ENCODE measurements at regions not wholly inside any gene's neighbourhood (a gene's known extent, or its start where the extent isn't known, plus 50 kb on each side); places are given as distances from the start of the nearest gene placed in this dataset.
A peak's percentile ranks its signal among the peaks of the same experiment; 100 is the strongest.

DNA sequence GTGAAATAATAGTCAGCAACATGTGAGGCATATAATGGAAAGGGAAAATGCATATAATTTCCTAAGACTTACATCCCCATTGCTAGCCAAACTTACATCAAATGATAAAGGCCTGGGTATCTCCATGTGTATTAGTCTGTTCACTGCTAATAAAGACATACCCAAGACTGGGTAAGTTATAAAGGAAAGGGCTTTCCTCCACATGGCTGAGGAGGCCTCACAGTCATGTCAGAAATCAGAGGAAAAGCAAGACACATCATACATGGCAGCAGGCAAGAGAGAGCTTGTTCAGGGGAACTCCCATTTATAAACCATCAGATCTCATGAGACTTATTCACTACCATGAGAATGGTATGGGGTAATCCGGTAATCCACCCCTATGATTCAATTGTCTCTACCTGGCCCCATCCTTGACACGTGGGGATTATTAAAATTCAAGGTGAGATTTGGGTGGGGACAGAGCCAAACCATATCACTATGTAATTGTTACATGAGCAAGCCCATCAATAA, 161.5 kb upstream of the SAMSN1 start:
- TF ChIP-seq TAF1 (IDR thresholded peaks at IDR 0.05; ENCODE audit: borderline replicate concordance, low read depth, low read length), result no peak
- no peak for TF ChIP-seq POLR2A (IDR thresholded peaks at IDR 0.05; ENCODE audit: low read depth, low read length)
- TF ChIP-seq POLR2AphosphoS5 (IDR thresholded peaks at IDR 0.05; ENCODE audit: low read depth, low read length), result no peak
- DNase-seq (ENCODE audit: insufficient read length) (no peak), FAIRE-seq (peak; percentile 61)

DNA sequence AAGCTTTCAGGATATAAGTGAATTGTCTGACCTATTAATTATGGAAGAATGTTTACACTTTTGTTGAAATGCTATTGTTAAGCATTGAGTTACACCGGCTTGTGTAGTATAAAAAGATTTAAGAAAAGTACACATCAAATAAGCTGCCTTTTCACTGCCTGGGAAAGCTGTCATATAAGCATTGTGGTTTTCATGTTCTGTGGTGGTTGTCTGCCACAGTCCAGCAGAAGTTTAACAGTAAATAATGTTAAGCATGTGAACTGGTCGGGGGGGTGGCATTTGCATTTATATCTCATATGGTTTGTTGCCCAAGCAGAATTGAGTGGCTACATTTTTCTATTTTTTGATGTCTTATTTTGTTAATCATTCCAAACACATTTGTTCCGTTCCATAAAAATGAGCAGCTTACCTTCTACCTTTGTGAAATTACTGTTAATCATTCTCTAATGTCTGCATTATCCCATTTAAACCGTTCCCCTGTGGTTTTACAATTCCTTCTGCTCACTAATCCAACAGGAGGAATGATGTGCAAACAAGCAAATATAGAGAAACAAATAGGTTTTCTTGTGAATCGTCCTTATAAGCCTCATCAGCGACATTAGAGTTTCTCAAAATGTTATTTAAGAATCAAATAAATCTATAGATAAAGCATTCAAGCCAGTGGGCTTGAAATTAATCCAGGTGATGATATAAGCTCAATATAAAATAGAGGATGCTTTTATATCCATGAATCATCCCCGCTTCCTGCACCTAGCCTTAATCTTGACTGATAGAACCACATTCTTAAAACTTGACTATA, 160.8 kb upstream of the SAMSN1 start:
- TF ChIP-seq TAF1 (IDR thresholded peaks at IDR 0.05; ENCODE audit: borderline replicate concordance, low read depth, low read length), result no peak
- TF ChIP-seq POLR2A (IDR thresholded peaks at IDR 0.05; ENCODE audit: low read depth, low read length), result no peak
- no peak for TF ChIP-seq POLR2AphosphoS5 (IDR thresholded peaks at IDR 0.05; ENCODE audit: low read depth, low read length)
- no peak for DNase-seq (ENCODE audit: insufficient read length)
- FAIRE-seq, result no peak

DNA sequence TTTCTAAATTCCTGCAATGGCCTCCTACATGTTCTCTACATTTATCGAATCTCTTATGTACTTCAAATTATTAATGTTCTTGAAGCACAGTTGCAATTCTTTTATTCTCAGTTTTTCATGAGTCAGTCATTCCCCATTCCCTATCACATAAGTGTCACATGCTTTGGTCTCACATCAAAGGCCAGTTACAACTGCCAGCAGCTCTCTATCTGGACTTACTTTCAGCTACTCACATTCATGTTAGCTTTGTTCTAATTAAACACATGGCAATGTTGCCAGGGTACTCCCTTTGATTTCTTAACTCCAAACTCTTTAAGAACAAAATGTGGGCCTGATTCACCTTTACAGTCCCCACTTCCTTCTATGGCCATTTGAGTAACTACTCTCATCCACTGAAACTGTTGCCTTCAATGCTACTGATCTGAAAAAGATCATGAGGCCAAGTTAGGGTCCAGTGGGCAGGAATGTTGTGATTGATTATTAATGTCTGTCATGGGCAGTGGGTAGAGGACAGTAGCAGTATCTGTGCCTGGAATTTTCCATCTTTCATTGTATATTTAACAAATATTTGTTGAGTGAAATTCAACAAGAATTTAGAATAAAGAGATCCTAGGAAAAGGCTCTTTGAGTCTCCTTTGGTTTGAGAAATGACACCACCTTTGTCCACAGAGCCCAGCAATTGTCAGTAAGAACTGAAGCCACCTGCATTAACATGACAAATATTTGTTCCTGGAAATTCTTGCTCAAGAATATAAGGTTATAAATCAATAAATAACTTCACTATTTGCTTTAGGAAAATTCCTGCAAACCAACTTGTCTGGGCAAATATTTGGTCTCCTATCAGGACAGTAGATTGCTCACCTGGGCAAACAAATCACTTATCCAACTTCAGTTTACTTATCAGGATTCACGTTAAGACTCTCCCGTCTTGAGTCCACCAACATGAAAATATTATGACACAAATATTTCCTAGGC, 153.6 kb upstream of the SAMSN1 start:
- FAIRE-seq (peak; percentile 5), DNase-seq (ENCODE audit: insufficient read length) (no peak)
- no peak for TF ChIP-seq POLR2A (IDR thresholded peaks at IDR 0.05; ENCODE audit: low read depth, low read length)

GRCh38 chr21:14697769-14698168, 151.7 kb upstream of the SAMSN1 start:
- TF ChIP-seq POLR2AphosphoS5 (IDR thresholded peaks at IDR 0.05; ENCODE audit: low read depth, low read length) (no peak), POLR2A (IDR thresholded peaks at IDR 0.05; ENCODE audit: low read depth, low read length) (no peak), TAF1 (IDR thresholded peaks at IDR 0.05; ENCODE audit: borderline replicate concordance, low read depth, low read length) (no peak)
- DNase-seq (ENCODE audit: insufficient read length), result no peak
- FAIRE-seq, result no peak

- FAIRE-seq, result no peak
- no peak for DNase-seq (ENCODE audit: insufficient read length)
- no peak for TF ChIP-seq POLR2AphosphoS5 (IDR thresholded peaks at IDR 0.05; ENCODE audit: low read depth, low read length)
- no peak for TF ChIP-seq POLR2A (IDR thresholded peaks at IDR 0.05; ENCODE audit: low read depth, low read length)
- TF ChIP-seq TAF1 (IDR thresholded peaks at IDR 0.05; ENCODE audit: borderline replicate concordance, low read depth, low read length), result no peak
These were observed 148.7 kb upstream of the SAMSN1 start for GRCh38 chr21:14694817-14695216.

DNA sequence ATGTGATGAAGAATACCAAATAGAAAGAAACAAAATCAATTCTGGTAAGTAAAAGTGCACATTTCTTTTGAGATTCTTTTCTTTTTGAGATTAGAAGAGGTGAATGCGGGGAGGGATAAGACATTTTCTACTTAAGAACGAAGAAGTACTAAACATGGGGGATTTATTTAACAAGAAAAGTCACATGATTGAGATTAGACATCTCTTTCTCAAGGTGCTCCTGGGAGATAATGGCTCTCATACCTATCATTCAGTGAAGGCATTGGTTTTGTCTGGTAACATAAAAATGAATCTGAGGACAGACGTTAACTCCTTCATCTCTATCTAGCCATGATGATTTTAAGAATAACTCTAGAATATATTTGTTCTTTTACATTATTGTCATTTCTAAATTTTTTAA, 147.9 kb upstream of the SAMSN1 start:
- no peak for TF ChIP-seq POLR2A (IDR thresholded peaks at IDR 0.05; ENCODE audit: low read depth, low read length)
- no peak for TF ChIP-seq TAF1 (IDR thresholded peaks at IDR 0.05; ENCODE audit: borderline replicate concordance, low read depth, low read length)
- no peak for TF ChIP-seq POLR2AphosphoS5 (IDR thresholded peaks at IDR 0.05; ENCODE audit: low read depth, low read length)
- FAIRE-seq (no peak), DNase-seq (ENCODE audit: insufficient read length) (no peak)

DNA sequence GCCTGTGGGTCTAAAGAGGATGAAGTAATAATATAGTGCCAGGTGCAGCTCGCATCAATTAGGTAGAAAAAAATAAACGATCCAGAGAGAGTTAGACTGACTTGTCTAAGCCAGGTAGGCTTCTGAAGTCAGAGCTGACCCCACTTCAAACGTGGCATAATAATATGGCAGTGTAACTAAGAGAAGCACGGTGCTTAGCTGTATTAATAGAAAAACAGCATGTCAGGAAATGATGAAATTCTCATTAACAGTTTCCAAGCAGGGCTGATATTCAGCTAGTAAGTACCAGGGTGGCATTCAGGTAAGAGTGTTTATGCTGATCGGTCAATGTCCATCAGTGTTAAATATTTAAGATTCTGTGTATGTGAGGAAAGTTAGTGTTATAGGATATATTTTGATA, 145.8 kb upstream of the SAMSN1 start:
- DNase-seq (ENCODE audit: insufficient read length), result no peak
- FAIRE-seq, result no peak

DNA sequence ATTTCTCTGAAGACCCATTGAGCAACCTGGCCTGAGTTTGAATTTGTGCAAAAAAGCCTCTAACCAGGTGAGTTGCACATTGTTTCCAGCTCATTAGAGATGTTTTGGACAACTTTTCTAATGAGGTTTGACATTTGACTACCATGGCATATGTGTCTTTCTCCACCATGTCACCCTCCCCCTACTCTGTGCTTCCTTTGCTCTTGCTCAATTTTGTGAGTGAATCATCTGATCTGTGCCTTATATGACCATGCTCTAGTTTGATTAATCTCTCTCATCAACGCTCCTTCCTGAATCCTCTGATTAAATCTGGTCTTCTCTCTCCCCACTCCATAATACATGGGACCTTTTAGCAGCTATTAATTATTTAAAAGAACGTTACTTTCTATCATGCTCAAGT, 144.8 kb upstream of the SAMSN1 start:
- DNase-seq (ENCODE audit: insufficient read length) (no peak), FAIRE-seq (no peak)
- no peak for TF ChIP-seq POLR2A (IDR thresholded peaks at IDR 0.05; ENCODE audit: low read depth, low read length)
- no peak for TF ChIP-seq TAF1 (IDR thresholded peaks at IDR 0.05; ENCODE audit: borderline replicate concordance, low read depth, low read length)
- no peak for TF ChIP-seq POLR2AphosphoS5 (IDR thresholded peaks at IDR 0.05; ENCODE audit: low read depth, low read length)

More for the DNA sequence above, 145.8 kb upstream of the SAMSN1 start:
- TF ChIP-seq POLR2AphosphoS5 (IDR thresholded peaks at IDR 0.05; ENCODE audit: low read depth, low read length) (no peak), TAF1 (IDR thresholded peaks at IDR 0.05; ENCODE audit: borderline replicate concordance, low read depth, low read length) (no peak), POLR2A (IDR thresholded peaks at IDR 0.05; ENCODE audit: low read depth, low read length) (no peak)

DNA sequence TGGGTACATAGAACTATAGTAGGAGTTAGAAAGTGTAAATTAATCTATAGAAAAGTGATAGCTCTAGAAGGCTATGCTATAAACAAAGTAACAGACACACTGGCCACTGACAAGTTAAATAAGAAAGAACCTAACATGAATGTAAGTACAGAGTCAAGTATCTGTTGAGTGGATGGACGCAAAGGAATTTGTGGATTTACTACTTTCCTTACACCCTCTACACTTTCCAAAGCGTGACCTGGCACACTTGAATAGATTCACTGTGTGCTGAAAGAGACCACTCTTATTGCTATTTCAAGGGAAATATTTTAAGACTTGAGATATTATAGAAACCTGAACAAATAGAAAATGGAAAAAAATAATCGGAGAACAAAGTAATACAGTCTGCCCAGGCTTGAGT, 142.8 kb upstream of the SAMSN1 start:
- TF ChIP-seq TAF1 (IDR thresholded peaks at IDR 0.05; ENCODE audit: borderline replicate concordance, low read depth, low read length), result no peak
- TF ChIP-seq POLR2AphosphoS5 (IDR thresholded peaks at IDR 0.05; ENCODE audit: low read depth, low read length), result no peak
- TF ChIP-seq POLR2A (IDR thresholded peaks at IDR 0.05; ENCODE audit: low read depth, low read length), result no peak
- DNase-seq (ENCODE audit: insufficient read length) (no peak), FAIRE-seq (no peak)

DNA sequence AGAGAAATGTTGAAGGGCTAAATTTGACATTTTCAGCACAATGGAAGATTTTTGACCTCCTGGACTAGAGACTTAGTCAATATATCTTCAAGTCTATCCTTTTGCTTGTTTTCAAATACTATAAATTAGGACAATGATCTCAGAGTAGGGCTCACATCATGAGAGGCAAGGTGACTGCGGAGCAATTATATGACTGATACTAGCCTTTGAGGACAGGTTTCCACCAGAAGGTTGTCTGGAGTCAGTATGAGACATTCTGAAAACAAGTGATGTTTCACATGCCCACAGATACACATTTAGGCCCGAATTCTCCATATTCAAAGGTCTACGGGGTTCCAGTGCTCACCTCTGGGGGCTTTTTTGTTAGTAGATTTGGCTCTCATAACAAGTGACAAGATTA, 142.3 kb upstream of the SAMSN1 start:
- DNase-seq (ENCODE audit: insufficient read length) (no peak), FAIRE-seq (peak; percentile 96)
- TF ChIP-seq POLR2A (IDR thresholded peaks at IDR 0.05; ENCODE audit: low read depth, low read length), result no peak
- no peak for TF ChIP-seq TAF1 (IDR thresholded peaks at IDR 0.05; ENCODE audit: borderline replicate concordance, low read depth, low read length)
- TF ChIP-seq POLR2AphosphoS5 (IDR thresholded peaks at IDR 0.05; ENCODE audit: low read depth, low read length), result no peak

DNA sequence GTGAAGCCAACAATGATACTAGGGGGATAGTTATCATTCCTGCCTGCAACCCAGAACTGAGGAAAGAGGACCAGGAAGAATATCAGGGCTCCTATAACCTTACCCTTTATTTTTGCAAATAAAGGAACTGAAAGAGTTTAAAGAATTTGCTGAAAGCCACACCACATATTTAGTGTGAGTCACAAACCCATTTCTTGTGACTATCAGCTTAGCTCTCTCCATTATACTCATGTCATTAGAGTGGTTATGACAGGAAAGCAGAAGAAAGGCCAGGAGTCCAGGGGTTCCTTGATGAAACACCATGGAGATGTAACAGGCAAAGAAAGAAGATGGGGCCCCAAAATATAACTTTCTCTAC, 141.1 kb upstream of the SAMSN1 start:
- DNase-seq (ENCODE audit: insufficient read length) (no peak), FAIRE-seq (no peak)
- TF ChIP-seq POLR2AphosphoS5 (IDR thresholded peaks at IDR 0.05; ENCODE audit: low read depth, low read length) (no peak), TAF1 (IDR thresholded peaks at IDR 0.05; ENCODE audit: borderline replicate concordance, low read depth, low read length) (no peak), POLR2A (IDR thresholded peaks at IDR 0.05; ENCODE audit: low read depth, low read length) (no peak)
